ENCODE measurements at regions not wholly inside any gene's neighbourhood (a gene's known extent, or its start where the extent isn't known, plus 50 kb on each side); places are given as distances from the start of the nearest gene placed in this dataset.

GRCh38 chr6:101341926-101342325 lies 51.6 kb upstream of the GRIK2 start:
- TF ChIP-seq EZH2phosphoT487 (IDR thresholded peaks at IDR 0.05; ENCODE audit: borderline replicate concordance, low read depth, low read length) = no peak
- no peak for TF ChIP-seq CTCF (conservative IDR thresholded peaks at IDR 0.05; ENCODE audit: low read length)
- intact Hi-C loops (cut with micrococcal nuclease; ENCODE audit: unreplicated experiment) = no loop called here
- BruUV-seq (replicated peaks) = no TSS peak
- H3K36me3 ChIP-seq (ENCODE audit: insufficient read depth, low read length) = no peaks in the 10 kb centered on the region
- no peak for DNase-seq (ENCODE audit: low spot score)
- no peaks in the 10 kb centered on the region for H3K9me3 ChIP-seq (ENCODE audit: low read length)
- H3K4me1 ChIP-seq (ENCODE audit: insufficient read depth, low read length, poor library complexity, severe bottlenecking) = no peaks in the 10 kb centered on the region
- CTCF ChIA-PET (ENCODE audit: unreplicated experiment) = no interaction called here
- H2AFZ ChIP-seq (ENCODE audit: low read length) = no peak overlapping the region
- no peaks in the 10 kb centered on the region for H4K20me1 ChIP-seq (ENCODE audit: insufficient read depth, low read length)
- no peak overlapping the region for H3K4me2 ChIP-seq (ENCODE audit: low read length)
- no peaks in the 10 kb centered on the region for H3K79me2 ChIP-seq (ENCODE audit: insufficient read depth, low read depth, low read length)
- H3K4me3 ChIP-seq (ENCODE audit: low read depth, low read length, poor library complexity, severe bottlenecking) = no peak overlapping the region
- POLR2A ChIA-PET = interaction anchor here (1.1 to 1.6 kb wide), 2 partner anchors 9 to 18 kb away, joined by 4 to 7 read pairs; no protein-coding TSS in a partner anchor
- no peak overlapping the region for H3K27ac ChIP-seq (ENCODE audit: low read depth, low read length, poor library complexity, severe bottlenecking)
- H3K9me2 ChIP-seq (ENCODE audit: insufficient read depth, low read length) = no peaks in the 10 kb centered on the region

Data from OCI-LY7 (cell line).